ENCODE measurements at regions not wholly inside any gene's neighbourhood (a gene's known extent, or its start where the extent isn't known, plus 50 kb on each side); places are given as distances from the start of the nearest gene placed in this dataset.

DNA sequence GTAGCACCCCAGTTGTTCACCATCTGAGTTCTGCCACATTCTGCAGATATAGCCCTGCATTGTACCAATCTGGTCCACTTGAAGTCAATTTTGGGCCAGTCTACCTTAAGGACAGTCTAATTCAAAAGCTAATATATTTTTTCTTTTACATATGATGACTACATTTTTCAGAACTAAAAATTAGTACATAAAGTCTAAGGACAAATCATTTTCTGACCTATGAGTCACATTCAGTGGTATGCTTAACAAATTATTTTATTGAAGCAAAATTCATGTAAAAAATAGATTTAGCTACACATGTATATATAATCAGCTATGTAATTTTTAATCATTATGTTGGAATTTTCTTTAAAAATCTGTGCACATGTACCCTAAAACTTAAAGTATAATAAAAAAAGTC lies 52.1 kb upstream of the IL12A start:
- TF ChIP-seq, protein P1, sequence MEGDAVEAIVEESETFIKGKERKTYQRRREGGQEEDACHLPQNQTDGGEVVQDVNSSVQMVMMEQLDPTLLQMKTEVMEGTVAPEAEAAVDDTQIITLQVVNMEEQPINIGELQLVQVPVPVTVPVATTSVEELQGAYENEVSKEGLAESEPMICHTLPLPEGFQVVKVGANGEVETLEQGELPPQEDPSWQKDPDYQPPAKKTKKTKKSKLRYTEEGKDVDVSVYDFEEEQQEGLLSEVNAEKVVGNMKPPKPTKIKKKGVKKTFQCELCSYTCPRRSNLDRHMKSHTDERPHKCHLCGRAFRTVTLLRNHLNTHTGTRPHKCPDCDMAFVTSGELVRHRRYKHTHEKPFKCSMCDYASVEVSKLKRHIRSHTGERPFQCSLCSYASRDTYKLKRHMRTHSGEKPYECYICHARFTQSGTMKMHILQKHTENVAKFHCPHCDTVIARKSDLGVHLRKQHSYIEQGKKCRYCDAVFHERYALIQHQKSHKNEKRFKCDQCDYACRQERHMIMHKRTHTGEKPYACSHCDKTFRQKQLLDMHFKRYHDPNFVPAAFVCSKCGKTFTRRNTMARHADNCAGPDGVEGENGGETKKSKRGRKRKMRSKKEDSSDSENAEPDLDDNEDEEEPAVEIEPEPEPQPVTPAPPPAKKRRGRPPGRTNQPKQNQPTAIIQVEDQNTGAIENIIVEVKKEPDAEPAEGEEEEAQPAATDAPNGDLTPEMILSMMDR (IDR thresholded peaks at IDR 0.05) = no peak
- H3K4me2 ChIP-seq (ENCODE audit: low read length) = no peak overlapping the region
- no peak overlapping the region for H2AFZ ChIP-seq
- no peaks in the 10 kb centered on the region for H3K79me2 ChIP-seq
- H3K4me3 ChIP-seq (ENCODE audit: low read depth, low read length) = no peak overlapping the region
- H3K9me3 ChIP-seq (ENCODE audit: control insufficient read depth, low read length) = no peaks in the 10 kb centered on the region
- no peaks in the 10 kb centered on the region for H3K27me3 ChIP-seq (ENCODE audit: control insufficient read depth, insufficient read depth, low read length)
- no peaks in the 10 kb centered on the region for H3K36me3 ChIP-seq (ENCODE audit: control insufficient read depth, insufficient read depth, low read length)
- H3K27ac ChIP-seq = no peak overlapping the region
- no peak overlapping the region for H3K9ac ChIP-seq
- H3K4me1 ChIP-seq = peaks cover 11% of the 10 kb centered on the region

DNA sequence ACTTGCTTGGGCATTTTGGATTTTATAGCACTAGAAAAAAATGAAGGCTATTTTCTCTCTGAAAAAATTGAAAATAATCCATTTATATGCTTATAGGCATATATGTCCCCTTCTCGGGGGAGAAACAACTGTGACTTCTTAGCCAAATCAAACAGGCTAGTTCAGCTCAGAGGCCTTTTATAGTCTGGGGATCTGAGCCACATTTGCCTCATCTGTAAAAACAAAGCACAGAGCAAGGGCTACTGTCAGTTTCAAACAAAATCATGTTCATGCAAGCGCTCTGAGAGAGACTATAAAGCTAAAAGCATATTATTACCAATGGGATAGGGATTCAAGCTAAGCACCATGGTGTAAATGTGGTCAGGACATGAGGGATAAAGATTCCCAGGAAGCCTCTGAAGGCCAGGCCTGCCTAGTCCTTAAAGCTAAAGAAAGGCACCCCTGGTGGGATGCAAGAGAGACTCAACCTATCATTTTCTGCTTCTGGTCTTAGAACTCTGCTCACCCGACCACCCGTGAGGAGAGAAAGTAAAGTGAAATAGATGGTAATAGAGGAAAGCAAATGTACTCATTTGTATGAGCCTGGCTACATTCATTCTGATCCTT lies 51.0 kb upstream of the IL12A start:
- TF ChIP-seq, protein P1 (IDR thresholded peaks at IDR 0.05) = no peak
- Histone ChIP-seq H3K4me1 (peaks cover 11% of the 10 kb centered on the region), H2AFZ (no peak overlapping the region), H3K27me3 (ENCODE audit: control insufficient read depth, insufficient read depth, low read length) (no peaks in the 10 kb centered on the region), H3K9me3 (ENCODE audit: control insufficient read depth, low read length) (no peaks in the 10 kb centered on the region), H3K36me3 (ENCODE audit: control insufficient read depth, insufficient read depth, low read length) (no peaks in the 10 kb centered on the region), H3K4me3 (ENCODE audit: low read depth, low read length) (no peak overlapping the region), H3K27ac (no peak overlapping the region), H3K79me2 (no peaks in the 10 kb centered on the region), H3K4me2 (ENCODE audit: low read length) (no peak overlapping the region), H3K9ac (no peak overlapping the region)

DNA sequence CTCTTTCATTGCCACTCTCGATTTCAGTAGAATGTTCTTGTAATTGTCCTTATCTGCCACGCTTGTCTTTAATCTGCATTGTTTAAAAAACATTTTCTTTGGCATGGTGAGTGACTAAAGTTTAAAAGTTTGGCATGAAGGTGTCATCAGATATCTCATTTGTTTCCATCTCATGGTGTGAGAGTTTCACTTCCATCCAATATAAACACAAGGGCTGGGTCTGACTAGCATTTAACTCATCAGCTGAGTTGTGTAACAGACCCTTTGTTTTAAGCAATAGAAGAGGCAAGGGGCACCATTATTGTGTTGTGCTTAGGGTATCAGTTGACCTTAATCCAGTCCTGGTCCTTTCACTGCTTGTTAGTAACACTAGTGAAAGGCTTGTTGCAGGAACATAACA lies 49.9 kb upstream of the IL12A start:
- no peaks in the 10 kb centered on the region for H3K36me3 ChIP-seq (ENCODE audit: control insufficient read depth, insufficient read depth, low read length)
- TF ChIP-seq, protein P1 (IDR thresholded peaks at IDR 0.05) = no peak
- no peaks in the 10 kb centered on the region for H3K27me3 ChIP-seq (ENCODE audit: control insufficient read depth, insufficient read depth, low read length)
- H3K9me3 ChIP-seq (ENCODE audit: control insufficient read depth, low read length) = no peaks in the 10 kb centered on the region
- peaks cover 11% of the 10 kb centered on the region for H3K4me1 ChIP-seq
- H3K4me2 ChIP-seq (ENCODE audit: low read length) = no peak overlapping the region
- no peak overlapping the region for H3K9ac ChIP-seq
- H3K79me2 ChIP-seq = no peaks in the 10 kb centered on the region
- H2AFZ ChIP-seq = no peak overlapping the region
- no peak overlapping the region for H3K27ac ChIP-seq
- no peak overlapping the region for H3K4me3 ChIP-seq (ENCODE audit: low read depth, low read length)

Measured in parathyroid adenoma (tissue), 2 donors.